ENCODE measurements at regions not wholly inside any gene's neighbourhood (a gene's known extent, or its start where the extent isn't known, plus 50 kb on each side); places are given as distances from the start of the nearest gene placed in this dataset.

DNA sequence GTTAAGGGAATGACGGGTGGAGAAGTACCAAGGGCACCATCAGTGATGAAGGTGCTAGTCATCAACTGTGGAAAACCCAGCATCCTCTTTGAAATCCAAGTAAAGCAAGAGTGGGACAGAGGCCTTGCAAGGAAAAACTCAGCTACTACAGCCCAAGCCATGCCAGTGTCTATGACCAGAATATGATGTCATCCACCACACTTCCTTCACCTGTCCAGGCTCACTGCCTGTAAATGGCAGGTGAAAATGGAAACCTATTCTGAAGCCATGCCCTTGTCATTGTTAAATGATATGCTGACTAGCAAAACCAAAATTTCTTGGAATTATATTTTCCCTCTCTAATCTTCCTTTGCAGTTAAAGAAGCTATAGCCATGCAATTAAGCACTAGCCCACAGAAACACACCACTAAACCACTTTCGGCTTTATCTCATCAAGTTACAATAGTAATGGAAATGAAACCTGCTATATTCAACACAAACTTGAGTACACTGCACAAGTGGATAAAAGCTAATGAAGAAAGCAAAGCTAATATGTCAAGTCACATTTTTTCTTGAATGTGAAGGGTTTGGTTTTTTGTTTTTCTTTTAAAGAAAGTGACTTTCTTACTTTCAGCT is 96.3 kb upstream of the RALGPS2 start:
- TF ChIP-seq, protein P1, sequence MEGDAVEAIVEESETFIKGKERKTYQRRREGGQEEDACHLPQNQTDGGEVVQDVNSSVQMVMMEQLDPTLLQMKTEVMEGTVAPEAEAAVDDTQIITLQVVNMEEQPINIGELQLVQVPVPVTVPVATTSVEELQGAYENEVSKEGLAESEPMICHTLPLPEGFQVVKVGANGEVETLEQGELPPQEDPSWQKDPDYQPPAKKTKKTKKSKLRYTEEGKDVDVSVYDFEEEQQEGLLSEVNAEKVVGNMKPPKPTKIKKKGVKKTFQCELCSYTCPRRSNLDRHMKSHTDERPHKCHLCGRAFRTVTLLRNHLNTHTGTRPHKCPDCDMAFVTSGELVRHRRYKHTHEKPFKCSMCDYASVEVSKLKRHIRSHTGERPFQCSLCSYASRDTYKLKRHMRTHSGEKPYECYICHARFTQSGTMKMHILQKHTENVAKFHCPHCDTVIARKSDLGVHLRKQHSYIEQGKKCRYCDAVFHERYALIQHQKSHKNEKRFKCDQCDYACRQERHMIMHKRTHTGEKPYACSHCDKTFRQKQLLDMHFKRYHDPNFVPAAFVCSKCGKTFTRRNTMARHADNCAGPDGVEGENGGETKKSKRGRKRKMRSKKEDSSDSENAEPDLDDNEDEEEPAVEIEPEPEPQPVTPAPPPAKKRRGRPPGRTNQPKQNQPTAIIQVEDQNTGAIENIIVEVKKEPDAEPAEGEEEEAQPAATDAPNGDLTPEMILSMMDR (IDR thresholded peaks at IDR 0.05; ENCODE audit: insufficient read depth, low read depth, low read length, missing control alignments): no peak
- DNase-seq (ENCODE audit: low read depth): no peak

DNA sequence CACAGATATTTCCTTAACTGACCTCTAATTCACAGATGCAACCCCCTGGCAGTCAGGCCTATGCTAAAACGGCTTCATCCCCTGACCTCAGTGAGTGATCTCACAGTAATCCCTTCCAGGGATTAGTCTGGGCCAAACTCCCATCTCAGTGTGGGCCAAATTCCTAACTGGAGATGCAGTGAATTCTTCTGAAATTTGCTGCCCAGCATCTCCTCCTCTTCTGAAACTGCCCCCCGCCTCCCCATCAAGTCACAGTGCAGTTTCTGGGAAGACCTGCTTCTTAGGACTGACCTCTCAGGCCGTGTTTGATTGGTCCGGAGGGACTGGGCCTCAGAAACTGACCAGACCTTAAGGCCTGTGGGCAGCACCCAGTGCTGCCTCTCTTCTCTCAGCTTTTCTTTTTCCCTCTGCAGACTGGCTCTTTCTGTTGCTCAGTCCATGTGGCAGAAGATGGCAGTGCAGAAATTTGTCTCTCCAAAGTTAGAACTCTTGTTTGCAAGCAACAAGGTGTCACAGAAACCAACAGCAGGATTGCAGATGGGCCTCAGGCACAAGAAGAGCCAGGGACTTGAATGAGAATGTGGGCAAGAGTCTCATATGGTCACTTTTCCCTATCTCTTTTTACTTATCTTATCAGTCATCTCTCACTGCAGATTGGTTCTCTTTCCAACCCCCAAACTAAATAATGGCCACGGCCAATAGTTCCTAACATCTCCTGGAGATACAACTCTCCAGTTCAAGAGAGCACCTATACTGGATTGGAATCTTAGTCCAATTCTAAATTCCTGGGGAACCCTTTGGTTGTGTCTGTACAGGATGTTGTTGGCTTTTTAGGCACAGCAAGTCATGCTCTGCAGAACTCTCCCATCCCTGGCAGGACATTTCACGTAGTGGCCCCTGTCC is 95.5 kb upstream of the RALGPS2 start:
- TF ChIP-seq, protein P1 (IDR thresholded peaks at IDR 0.05; ENCODE audit: insufficient read depth, low read depth, low read length, missing control alignments): no peak
- H3K4me3 ChIP-seq (ENCODE audit: low read depth, low read length): no peak overlapping the region
- DNase-seq (ENCODE audit: low read depth): peak; percentile 8

More for the DNA sequence above, 96.3 kb upstream of the RALGPS2 start:
- H3K4me3 ChIP-seq (ENCODE audit: low read depth, low read length): no peak overlapping the region

DNA sequence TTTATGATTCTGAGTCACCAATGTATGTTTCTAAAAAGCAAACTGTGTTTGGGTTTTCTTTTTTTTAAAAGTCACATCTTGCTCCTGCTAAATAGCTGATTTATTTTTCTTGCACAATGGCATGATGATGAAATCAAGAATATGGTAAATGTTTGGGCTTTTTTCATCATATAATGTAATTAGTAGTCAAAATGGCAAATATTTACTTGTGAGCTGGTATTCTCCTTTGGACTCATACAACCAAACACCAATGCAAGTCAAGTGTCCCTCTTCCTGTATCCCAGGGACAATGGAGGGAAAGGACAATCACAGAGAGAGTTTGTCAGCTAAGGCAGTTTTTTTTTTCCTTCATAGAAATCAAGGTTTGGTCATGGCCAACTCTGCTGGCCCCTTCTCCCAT is 94.6 kb upstream of the RALGPS2 start:
- DNase-seq (ENCODE audit: low read depth): no peak
- TF ChIP-seq, protein P1 (IDR thresholded peaks at IDR 0.05; ENCODE audit: insufficient read depth, low read depth, low read length, missing control alignments): no peak
- no peak overlapping the region for H3K4me3 ChIP-seq (ENCODE audit: low read depth, low read length)

DNA sequence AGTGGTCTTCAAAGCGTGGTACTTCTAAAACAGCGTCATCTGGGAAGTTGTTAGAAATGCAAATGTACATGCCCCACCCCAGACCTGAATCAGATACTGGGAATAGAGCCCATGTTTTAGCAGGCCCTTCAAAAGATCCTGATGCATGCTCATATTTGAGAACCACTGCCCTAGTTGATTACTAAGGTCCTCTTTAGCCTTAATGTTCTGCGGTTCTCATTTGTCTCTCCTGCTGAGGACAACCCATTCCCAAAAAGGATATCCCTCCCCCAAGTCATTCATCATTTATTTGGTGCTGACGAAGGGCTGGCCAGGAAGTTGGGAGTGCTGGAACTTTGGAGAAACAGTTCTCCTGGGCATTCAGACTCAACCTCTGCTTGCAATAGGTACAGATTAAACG is 92.4 kb upstream of the RALGPS2 start:
- TF ChIP-seq, protein P1 (IDR thresholded peaks at IDR 0.05; ENCODE audit: insufficient read depth, low read depth, low read length, missing control alignments): no peak
- DNase-seq (ENCODE audit: low read depth): no peak
- no peak overlapping the region for H3K4me3 ChIP-seq (ENCODE audit: low read depth, low read length)

DNA sequence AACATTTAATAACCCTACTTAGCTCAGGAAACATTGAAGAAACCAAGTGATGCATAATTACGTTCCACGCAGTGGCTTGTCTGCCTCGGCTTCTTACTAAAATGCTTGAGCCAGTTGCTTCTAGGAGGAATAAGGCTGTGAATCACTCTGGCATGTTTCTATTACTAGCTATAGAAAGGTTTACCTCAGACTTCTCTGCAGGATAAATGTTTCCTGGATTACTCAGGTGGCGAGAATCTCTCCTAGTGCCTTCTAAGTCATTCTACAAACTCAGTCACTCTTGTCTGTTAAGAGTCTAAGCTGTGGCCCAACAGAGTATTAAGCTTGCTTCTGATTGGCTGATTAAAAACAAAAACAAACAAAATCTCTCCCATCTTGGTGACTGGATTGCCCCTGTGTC is 92.0 kb upstream of the RALGPS2 start:
- no peak overlapping the region for H3K4me3 ChIP-seq (ENCODE audit: low read depth, low read length)
- no peak for DNase-seq (ENCODE audit: low read depth)
- TF ChIP-seq, protein P1 (IDR thresholded peaks at IDR 0.05; ENCODE audit: insufficient read depth, low read depth, low read length, missing control alignments): no peak

DNA sequence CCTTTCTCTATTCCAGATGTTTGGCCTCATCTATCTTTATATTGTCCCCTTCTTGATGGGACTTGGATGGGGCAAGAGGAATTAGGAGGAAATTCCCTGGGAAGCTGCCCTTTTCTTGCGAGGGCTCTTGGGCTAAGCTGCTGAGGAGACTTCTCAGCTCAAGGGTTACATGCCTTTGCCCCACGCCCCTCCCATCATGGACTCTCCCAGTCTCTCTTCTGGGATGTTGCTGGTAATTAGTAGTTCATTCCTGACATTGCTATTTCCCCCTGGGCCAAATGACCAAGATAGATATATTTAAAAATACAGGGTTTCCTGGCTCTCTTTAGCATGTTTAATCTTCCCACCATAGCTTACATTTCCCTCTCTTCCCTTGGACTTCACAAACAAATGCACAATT is 90.6 kb upstream of the RALGPS2 start:
- TF ChIP-seq, protein P1 (IDR thresholded peaks at IDR 0.05; ENCODE audit: insufficient read depth, low read depth, low read length, missing control alignments): no peak
- no peak for DNase-seq (ENCODE audit: low read depth)
- H3K4me3 ChIP-seq (ENCODE audit: low read depth, low read length): no peak overlapping the region
